ENCODE measurements at regions not wholly inside any gene's neighbourhood (a gene's known extent, or its start where the extent isn't known, plus 50 kb on each side); places are given as distances from the start of the nearest gene placed in this dataset.

DNA sequence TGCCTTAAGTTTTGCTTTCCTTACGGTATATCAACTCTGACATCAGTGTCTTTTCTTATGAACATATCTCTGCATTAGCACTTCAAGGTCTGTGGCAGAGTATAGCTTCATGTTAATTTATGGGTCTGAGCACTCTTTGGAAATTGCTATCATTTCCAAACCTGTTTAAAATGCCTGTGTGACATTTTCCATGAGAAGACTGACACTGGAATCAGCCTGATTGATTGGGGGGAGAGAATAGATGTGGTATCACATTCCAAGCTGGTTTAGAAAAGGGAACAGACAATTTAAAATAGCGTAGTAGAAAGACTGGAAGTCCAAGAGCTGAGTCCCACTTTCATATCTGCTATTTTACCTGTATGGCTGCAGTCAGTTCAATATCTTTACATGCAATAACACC is 272.1 kb upstream of the CDH10 start:
- Mint-ChIP-seq H3K27ac (no peak overlapping the region), H3K4me3 (no peak overlapping the region), H3K9me3 (peaks cover 11% of the 10 kb centered on the region), H3K36me3 (ENCODE audit: low read depth) (no peaks in the 10 kb centered on the region), H3K27me3 (ENCODE audit: insufficient read depth) (no peaks in the 10 kb centered on the region; the same call in 1 of the 2 replicates), H3K4me1 (ENCODE audit: low read depth) (no peaks in the 10 kb centered on the region)
- TF ChIP-seq, protein P1, sequence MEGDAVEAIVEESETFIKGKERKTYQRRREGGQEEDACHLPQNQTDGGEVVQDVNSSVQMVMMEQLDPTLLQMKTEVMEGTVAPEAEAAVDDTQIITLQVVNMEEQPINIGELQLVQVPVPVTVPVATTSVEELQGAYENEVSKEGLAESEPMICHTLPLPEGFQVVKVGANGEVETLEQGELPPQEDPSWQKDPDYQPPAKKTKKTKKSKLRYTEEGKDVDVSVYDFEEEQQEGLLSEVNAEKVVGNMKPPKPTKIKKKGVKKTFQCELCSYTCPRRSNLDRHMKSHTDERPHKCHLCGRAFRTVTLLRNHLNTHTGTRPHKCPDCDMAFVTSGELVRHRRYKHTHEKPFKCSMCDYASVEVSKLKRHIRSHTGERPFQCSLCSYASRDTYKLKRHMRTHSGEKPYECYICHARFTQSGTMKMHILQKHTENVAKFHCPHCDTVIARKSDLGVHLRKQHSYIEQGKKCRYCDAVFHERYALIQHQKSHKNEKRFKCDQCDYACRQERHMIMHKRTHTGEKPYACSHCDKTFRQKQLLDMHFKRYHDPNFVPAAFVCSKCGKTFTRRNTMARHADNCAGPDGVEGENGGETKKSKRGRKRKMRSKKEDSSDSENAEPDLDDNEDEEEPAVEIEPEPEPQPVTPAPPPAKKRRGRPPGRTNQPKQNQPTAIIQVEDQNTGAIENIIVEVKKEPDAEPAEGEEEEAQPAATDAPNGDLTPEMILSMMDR (IDR thresholded peaks at IDR 0.05), result no peak
- no peak for DNase-seq

- DNase-seq, result no peak
- no peaks in the 10 kb centered on the region for H3K4me1 Mint-ChIP-seq (ENCODE audit: low read depth)
- no peak overlapping the region for H3K27ac Mint-ChIP-seq
- H3K27me3 Mint-ChIP-seq (ENCODE audit: insufficient read depth), result no peaks in the 10 kb centered on the region
- no peaks in the 10 kb centered on the region for H3K36me3 Mint-ChIP-seq (ENCODE audit: low read depth)
- H3K9me3 Mint-ChIP-seq, result peaks cover 24% of the 10 kb centered on the region
- TF ChIP-seq, protein P1 (IDR thresholded peaks at IDR 0.05), result no peak
- no peak overlapping the region for H3K4me3 Mint-ChIP-seq
Observed at GRCh38 chr5:24909210-24909609, 264.4 kb upstream of the CDH10 start.

- no peak for DNase-seq
- H3K36me3 Mint-ChIP-seq (ENCODE audit: low read depth), result no peaks in the 10 kb centered on the region
- no peak overlapping the region for H3K4me3 Mint-ChIP-seq
- no peaks in the 10 kb centered on the region for H3K4me1 Mint-ChIP-seq (ENCODE audit: low read depth)
- H3K27ac Mint-ChIP-seq, result no peak overlapping the region
- TF ChIP-seq, protein P1 (IDR thresholded peaks at IDR 0.05), result no peak
- peaks cover 24% of the 10 kb centered on the region for H3K9me3 Mint-ChIP-seq
- no peaks in the 10 kb centered on the region for H3K27me3 Mint-ChIP-seq (ENCODE audit: insufficient read depth)
Observed at GRCh38 chr5:24906689-24907088, 261.9 kb upstream of the CDH10 start.

DNA sequence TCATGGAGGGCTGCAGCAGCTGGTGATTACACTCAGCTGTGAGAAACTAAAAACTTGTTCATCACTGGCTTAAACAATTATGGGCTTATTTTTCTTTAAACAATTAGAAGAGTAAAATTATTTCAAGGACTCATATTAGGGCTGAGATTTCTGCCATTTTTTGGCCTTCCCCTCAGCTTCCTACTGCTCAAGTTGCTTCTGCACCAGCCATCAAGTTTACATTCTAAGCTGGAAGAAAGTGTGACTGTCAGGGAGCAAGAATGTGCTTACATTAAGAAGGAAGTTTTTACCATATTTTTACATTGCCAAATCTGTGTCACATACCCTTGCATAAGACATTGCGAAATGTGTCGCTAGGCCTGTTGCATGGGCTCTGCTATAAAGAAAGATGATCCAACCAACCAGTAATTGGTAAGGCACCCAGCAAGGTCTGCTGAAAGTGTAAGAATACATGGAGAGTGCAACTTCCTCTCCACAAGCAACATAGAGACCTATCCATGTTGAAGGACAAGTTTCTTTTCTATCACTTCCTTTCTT is 260.3 kb upstream of the CDH10 start:
- Mint-ChIP-seq H3K4me3 (no peak overlapping the region), H3K27ac (no peak overlapping the region), H3K4me1 (ENCODE audit: low read depth) (no peaks in the 10 kb centered on the region), H3K36me3 (ENCODE audit: low read depth) (no peaks in the 10 kb centered on the region), H3K27me3 (ENCODE audit: insufficient read depth) (no peaks in the 10 kb centered on the region), H3K9me3 (peaks cover 24% of the 10 kb centered on the region)
- no peak for DNase-seq
- TF ChIP-seq, protein P1 (IDR thresholded peaks at IDR 0.05), result no peak

DNA sequence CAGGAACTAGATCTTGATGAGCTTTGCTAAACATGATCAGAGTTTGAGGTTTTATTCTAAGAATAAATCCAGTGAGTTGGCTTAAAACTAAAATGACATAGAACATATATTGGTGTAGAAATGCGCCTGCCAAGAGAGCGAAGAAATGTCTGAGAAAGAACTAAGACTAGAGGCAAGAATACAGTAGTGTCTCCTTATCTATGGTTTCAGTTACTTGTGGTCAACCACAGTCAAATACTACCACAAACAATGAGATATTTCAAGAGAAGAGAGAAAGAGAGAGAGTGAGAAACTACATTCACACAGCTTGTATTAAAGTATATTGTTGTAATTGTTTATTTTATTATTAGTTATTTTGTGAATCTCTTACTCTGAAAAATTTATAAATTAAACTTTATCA is 254.4 kb upstream of the CDH10 start:
- Mint-ChIP-seq H3K9me3 (peaks cover 11% of the 10 kb centered on the region), H3K27ac (no peak overlapping the region), H3K4me3 (no peak overlapping the region), H3K4me1 (ENCODE audit: low read depth) (no peaks in the 10 kb centered on the region), H3K27me3 (ENCODE audit: insufficient read depth) (no peaks in the 10 kb centered on the region), H3K36me3 (ENCODE audit: low read depth) (no peaks in the 10 kb centered on the region; the same call in 1 of the 2 replicates)
- TF ChIP-seq, protein P1 (IDR thresholded peaks at IDR 0.05), result no peak
- no peak for DNase-seq

DNA sequence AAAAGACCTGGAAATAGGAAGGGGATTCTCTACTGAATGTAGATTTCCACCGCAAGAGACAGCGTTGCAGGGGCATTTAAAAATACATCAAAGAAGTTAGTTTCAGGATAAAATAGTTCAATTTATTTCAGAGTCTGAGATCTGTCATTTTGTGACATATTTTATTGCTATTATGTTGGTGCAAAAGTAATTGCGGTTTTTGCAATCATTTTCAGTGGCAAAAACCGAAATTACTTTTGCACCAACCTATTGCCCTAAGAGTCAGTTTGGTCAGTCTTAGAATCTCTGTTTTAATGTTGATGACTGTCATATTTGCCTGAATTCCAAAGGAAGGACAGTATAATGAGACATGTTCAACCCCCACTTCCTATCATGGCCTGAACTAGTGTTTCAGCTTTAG is 219.5 kb upstream of the CDH10 start:
- no peak overlapping the region for H3K4me3 Mint-ChIP-seq
- no peak overlapping the region for H3K27ac Mint-ChIP-seq
- no peak for DNase-seq
- no peaks in the 10 kb centered on the region; the same call in 1 of the 2 replicates for H3K27me3 Mint-ChIP-seq (ENCODE audit: insufficient read depth)
- TF ChIP-seq, protein P1 (IDR thresholded peaks at IDR 0.05), result no peak
- H3K4me1 Mint-ChIP-seq (ENCODE audit: low read depth), result no peaks in the 10 kb centered on the region
- H3K36me3 Mint-ChIP-seq (ENCODE audit: low read depth), result no peaks in the 10 kb centered on the region
- peaks cover 28% of the 10 kb centered on the region for H3K9me3 Mint-ChIP-seq
